ENCODE measurements at regions not wholly inside any gene's neighbourhood (a gene's known extent, or its start where the extent isn't known, plus 50 kb on each side); places are given as distances from the start of the nearest gene placed in this dataset.

GRCh38 chr5:174311531-174312269 lies 266.2 kb downstream of the NSG2 start:
- DNase-seq (ENCODE audit: low spot score): peak; percentile 65

GRCh38 chr5:174312270-174312617 lies 266.7 kb downstream of the NSG2 start:
- DNase-seq (ENCODE audit: low spot score): no peak

GRCh38 chr5:174312641-174313040 lies 267.1 kb downstream of the NSG2 start:
- no peak for DNase-seq (ENCODE audit: low spot score)

GRCh38 chr5:174313615-174314014 lies 268.1 kb downstream of the NSG2 start:
- no peak for DNase-seq (ENCODE audit: low spot score)

GRCh38 chr5:174314261-174314660 lies 268.8 kb downstream of the NSG2 start:
- DNase-seq (ENCODE audit: low spot score): no peak

GRCh38 chr5:174315471-174315870 lies 270.0 kb downstream of the NSG2 start:
- no peak for DNase-seq (ENCODE audit: low spot score)

- no peak for DNase-seq (ENCODE audit: low spot score)
These were observed 270.4 kb downstream of the NSG2 start for GRCh38 chr5:174315871-174316270.

GRCh38 chr5:174316326-174316725 lies 270.8 kb downstream of the NSG2 start:
- no peak for DNase-seq (ENCODE audit: low spot score)

- peak; percentile 55 for DNase-seq (ENCODE audit: low spot score)
These were observed 271.9 kb downstream of the NSG2 start for GRCh38 chr5:174317256-174317894.

GRCh38 chr5:174318578-174318977 lies 273.1 kb downstream of the NSG2 start:
- no peak for DNase-seq (ENCODE audit: low spot score)

GRCh38 chr5:174319551-174319950 lies 274.0 kb downstream of the NSG2 start:
- DNase-seq (ENCODE audit: low spot score): no peak

GRCh38 chr5:174320051-174320450 lies 274.5 kb downstream of the NSG2 start:
- no peak for DNase-seq (ENCODE audit: low spot score)

- no peak for DNase-seq (ENCODE audit: low spot score)
These were observed 278.4 kb downstream of the NSG2 start for GRCh38 chr5:174323878-174324281.

- no peak for DNase-seq (ENCODE audit: low spot score)
These were observed 279.2 kb downstream of the NSG2 start for GRCh38 chr5:174324680-174325079.

- no peak for DNase-seq (ENCODE audit: low spot score)
These were observed 279.9 kb downstream of the NSG2 start for GRCh38 chr5:174325431-174325830.

- DNase-seq (ENCODE audit: low spot score): no peak
These were observed 280.5 kb downstream of the NSG2 start for GRCh38 chr5:174325961-174326360.

- no peak for DNase-seq (ENCODE audit: low spot score)
These were observed 280.9 kb downstream of the NSG2 start for GRCh38 chr5:174326372-174326771.

GRCh38 chr5:174327317-174327864 lies 281.9 kb downstream of the NSG2 start:
- DNase-seq (ENCODE audit: low spot score): peak; percentile 13

- DNase-seq (ENCODE audit: low spot score): no peak
These were observed 282.4 kb downstream of the NSG2 start for GRCh38 chr5:174327896-174328295.

- DNase-seq (ENCODE audit: low spot score): no peak
These were observed 283.3 kb downstream of the NSG2 start for GRCh38 chr5:174328631-174329299.

GRCh38 chr5:174329738-174330137 lies 284.2 kb downstream of the NSG2 start:
- peak; percentile 15 for DNase-seq (ENCODE audit: low spot score)

- no peak for DNase-seq (ENCODE audit: low spot score)
These were observed 290.3 kb downstream of the NSG2 start for GRCh38 chr5:174335682-174336364.
